SH-SY5Y (cell line): ENCODE measurements at regions not wholly inside any gene's neighbourhood (a gene's known extent, or its start where the extent isn't known, plus 50 kb on each side); places are given as distances from the start of the nearest gene placed in this dataset.

Experiments
- GATA2 ChIP-seq: IDR thresholded peaks from 2 replicates; pipeline ENCODE4 v1.6.1; 2011; ENCODE audit warnings: mild to moderate bottlenecking, low read depth, low read length
- GATA3 ChIP-seq: IDR thresholded peaks from 2 replicates; pipeline ENCODE4 v1.6.1; 2011; ENCODE audit warnings: low read depth, mild to moderate bottlenecking, low read length, moderate library complexity

GRCh38 chr2:67867735-67868134 is 195.1 kb downstream of the C1D start:
- TF ChIP-seq GATA2 (no peak), GATA3 (no peak)
